ENCODE measurements at regions not wholly inside any gene's neighbourhood (a gene's known extent, or its start where the extent isn't known, plus 50 kb on each side); places are given as distances from the start of the nearest gene placed in this dataset.

GRCh38 chr2:149860276-149860921, 272.8 kb upstream of the MMADHC start:
- Histone ChIP-seq H3K4me2 (ENCODE audit: insufficient read depth, low read length) (no peak overlapping the region), H3K9me1 (ENCODE audit: control insufficient read depth, insufficient read depth, low read length) (no peaks in the 10 kb centered on the region), H2AFZ (ENCODE audit: low read depth, low read length) (no peak overlapping the region), H3K9me3 (replicated peaks; ENCODE audit: control insufficient read depth, insufficient read depth, low read depth, low read length) (no peaks in the 10 kb centered on the region; the same call in 1 of the 2 replicates), H3K4me3 (no peak overlapping the region), H3K79me2 (ENCODE audit: control insufficient read depth, insufficient read depth, low read length) (no peaks in the 10 kb centered on the region), H4K20me1 (replicated peaks; ENCODE audit: control insufficient read depth, insufficient read depth, low read length) (no peaks in the 10 kb centered on the region), H3K9ac (ENCODE audit: insufficient read depth in 1 of 2, low read depth in 2 of 2, low read length in 2 of 2) (no peak overlapping the region), H3K36me3 (ENCODE audit: control insufficient read depth, insufficient read depth, low read length) (no peaks in the 10 kb centered on the region), H3K27ac (ENCODE audit: extremely low read depth, low read depth, low read length) (no peak overlapping the region), H3K4me1 (replicated peaks in 1 of 2; ENCODE audit: control insufficient read depth in 2 of 2, insufficient read depth in 2 of 2, low read length in 2 of 2) (no peaks in the 10 kb centered on the region), H3K27me3 (ENCODE audit: control insufficient read depth in 2 of 2, insufficient read depth in 2 of 2, low read length in 2 of 2) (no peaks in the 10 kb centered on the region)
- ChIA-PET CTCF (ENCODE audit: low intra/inter-chr PET ratio) (no interaction called here), POLR2A (no interaction called here)
- 0% methylated on average over 3 of the region's 3 CpGs for WGBS (ENCODE audit: insufficient coverage, low coverage, missing lambda C conversion rate)
- in situ Hi-C loops (cut with MboI) (no loop called here), intact Hi-C loops (cut with micrococcal nuclease) (no loop called here)
- no peak for ATAC-seq
- TF ChIP-seq ZNF212 (CRISPR knock-in tag; IDR thresholded peaks at IDR 0.05): no peak
- no peak for TF ChIP-seq ZNF263 (CRISPR knock-in tag; IDR thresholded peaks at IDR 0.05; ENCODE audit: borderline replicate concordance)
- no peak for TF ChIP-seq E2F5 (CRISPR knock-in tag; IDR thresholded peaks at IDR 0.05)
- no peak for TF ChIP-seq MECOM (CRISPR knock-in tag; IDR thresholded peaks at IDR 0.05)
- no peak for TF ChIP-seq MLLT1 (IDR thresholded peaks at IDR 0.05)
- TF ChIP-seq FOXA1 (IDR thresholded peaks at IDR 0.05; ENCODE audit: borderline replicate concordance): no peak
- TF ChIP-seq XRCC4 (IDR thresholded peaks at IDR 0.05; ENCODE audit: extremely low read depth, insufficient read depth, insufficient read length): no peak
- no peak for TF ChIP-seq HOMEZ (CRISPR knock-in tag; IDR thresholded peaks at IDR 0.05)
- TF ChIP-seq HNRNPH1 (optimal IDR thresholded peaks at IDR 0.05; ENCODE audit: low read depth, low read length): no peak
- TF ChIP-seq PHB2 (IDR thresholded peaks at IDR 0.05; ENCODE audit: low read depth): no peak
- no TSS peak for BruUV-seq (replicated peaks)
- FAIRE-seq: no peak
- DNase-seq (ENCODE audit: extremely low read depth in 1 of 4, low spot score in 3 of 4): no peak

All from K562 (cell line).